Umbilical cord (tissue), 1 donor: ENCODE measurements at regions not wholly inside any gene's neighbourhood (a gene's known extent, or its start where the extent isn't known, plus 50 kb on each side); places are given as distances from the start of the nearest gene placed in this dataset.
"Not testable (repeated sequence)": the region's sequence is repeated elsewhere in the genome, so short reads cannot be mapped to it uniquely, and the experiment has no call there.

ENCODE experiments used
- DNase-seq: peaks from one replicate; pipeline ENCODE4 v3.0.0-alpha.2; 2015; ENCODE audit warnings: low spot score

- peak; percentile 27 for DNase-seq
Measured at GRCh38 chr9:39463696-39464095, 108.2 kb downstream of the SPATA31A1 start.

- DNase-seq, result peak; percentile 91
Measured at GRCh38 chr9:39464122-39464777, 108.8 kb downstream of the SPATA31A1 start.

- DNase-seq, result not testable (repeated sequence)
Measured at GRCh38 chr9:39474499-39474898, 119.0 kb downstream of the SPATA31A1 start.

- not testable (repeated sequence) for DNase-seq
Measured at GRCh38 chr9:39483073-39483472, 127.6 kb downstream of the SPATA31A1 start.

- not testable (repeated sequence) for DNase-seq
Measured at GRCh38 chr9:39483880-39484279, 128.4 kb downstream of the SPATA31A1 start.

- not testable (repeated sequence) for DNase-seq
Measured at GRCh38 chr9:39484292-39484691, 128.8 kb downstream of the SPATA31A1 start.

GRCh38 chr9:39487477-39487876, 132.0 kb downstream of the SPATA31A1 start:
- not testable (repeated sequence) for DNase-seq

GRCh38 chr9:39496248-39496647, 140.8 kb downstream of the SPATA31A1 start:
- not testable (repeated sequence) for DNase-seq

- not testable (repeated sequence) for DNase-seq
Measured at GRCh38 chr9:39503178-39503577, 147.7 kb downstream of the SPATA31A1 start.

GRCh38 chr9:39527387-39528029, 172.0 kb downstream of the SPATA31A1 start:
- not testable (repeated sequence) for DNase-seq

- not testable (repeated sequence) for DNase-seq
Measured at GRCh38 chr9:39532597-39532996, 177.1 kb downstream of the SPATA31A1 start.

- not testable (repeated sequence) for DNase-seq
Measured at GRCh38 chr9:39533001-39533762, 177.7 kb downstream of the SPATA31A1 start.

- DNase-seq, result not testable (repeated sequence)
Measured at GRCh38 chr9:39533763-39534548, 178.5 kb downstream of the SPATA31A1 start.

- DNase-seq, result not testable (repeated sequence)
Measured at GRCh38 chr9:39534897-39535296, 179.4 kb downstream of the SPATA31A1 start.

GRCh38 chr9:39542157-39542556, 186.7 kb downstream of the SPATA31A1 start:
- DNase-seq, result not testable (repeated sequence)

GRCh38 chr9:39545079-39545478, 189.6 kb downstream of the SPATA31A1 start:
- not testable (repeated sequence) for DNase-seq

- not testable (repeated sequence) for DNase-seq
Measured at GRCh38 chr9:39550573-39550972, 195.1 kb downstream of the SPATA31A1 start.

GRCh38 chr9:39551544-39551943, 196.1 kb downstream of the SPATA31A1 start:
- DNase-seq, result not testable (repeated sequence)

GRCh38 chr9:39552242-39552881, 196.9 kb downstream of the SPATA31A1 start:
- not testable (repeated sequence) for DNase-seq

- DNase-seq, result not testable (repeated sequence)
Measured at GRCh38 chr9:39554352-39554751, 198.9 kb downstream of the SPATA31A1 start.

GRCh38 chr9:39559384-39559783, 203.9 kb downstream of the SPATA31A1 start:
- DNase-seq, result not testable (repeated sequence)
